ENCODE measurements at regions not wholly inside any gene's neighbourhood (a gene's known extent, or its start where the extent isn't known, plus 50 kb on each side); places are given as distances from the start of the nearest gene placed in this dataset.
A peak's percentile ranks its signal among the peaks of the same experiment; 100 is the strongest.
"Not testable (repeated sequence)": the region's sequence is repeated elsewhere in the genome, so short reads cannot be mapped to it uniquely, and the experiment has no call there.

- Histone ChIP-seq H3K4me3 (ENCODE audit: low read depth, low read length) (no peak overlapping the region), H3K36me3 (ENCODE audit: control insufficient read depth, insufficient read depth, low read length) (no peaks in the 10 kb centered on the region), H3K27me3 (ENCODE audit: control insufficient read depth, insufficient read depth, low read length) (no peaks in the 10 kb centered on the region)
- no peak for TF ChIP-seq CTCF (IDR thresholded peaks at IDR 0.05; ENCODE audit: insufficient read depth, low read length, severe bottlenecking)
- FAIRE-seq = no peak
- no peak for DNase-seq (ENCODE audit: low read depth)
These were observed 65.3 kb downstream of the FASLG start for GRCh38 chr1:172724232-172724631.

GRCh38 chr1:172724765-172725613 lies 66.1 kb downstream of the FASLG start:
- no peak for DNase-seq (ENCODE audit: low read depth)
- no peak for TF ChIP-seq CTCF (IDR thresholded peaks at IDR 0.05; ENCODE audit: insufficient read depth, low read length, severe bottlenecking)
- FAIRE-seq = no peak
- Histone ChIP-seq H3K36me3 (ENCODE audit: control insufficient read depth, insufficient read depth, low read length) (no peaks in the 10 kb centered on the region), H3K27me3 (ENCODE audit: control insufficient read depth, insufficient read depth, low read length) (no peaks in the 10 kb centered on the region), H3K4me3 (ENCODE audit: low read depth, low read length) (no peak overlapping the region)

GRCh38 chr1:172726740-172727139 lies 67.8 kb downstream of the FASLG start:
- no peak for TF ChIP-seq CTCF (IDR thresholded peaks at IDR 0.05; ENCODE audit: insufficient read depth, low read length, severe bottlenecking)
- H3K27me3 ChIP-seq (ENCODE audit: control insufficient read depth, insufficient read depth, low read length) = no peaks in the 10 kb centered on the region
- no peak for FAIRE-seq

GRCh38 chr1:172727275-172727857 lies 68.5 kb downstream of the FASLG start:
- H3K4me3 ChIP-seq (ENCODE audit: low read depth, low read length) = no peak overlapping the region
- no peak for FAIRE-seq
- no peak for DNase-seq (ENCODE audit: low read depth)
- no peaks in the 10 kb centered on the region for H3K36me3 ChIP-seq (ENCODE audit: control insufficient read depth, insufficient read depth, low read length)
- TF ChIP-seq CTCF (IDR thresholded peaks at IDR 0.05; ENCODE audit: insufficient read depth, low read length, severe bottlenecking) = no peak
- no peaks in the 10 kb centered on the region for H3K27me3 ChIP-seq (ENCODE audit: control insufficient read depth, insufficient read depth, low read length)

More at GRCh38 chr1:172726740-172727139, 67.8 kb downstream of the FASLG start:
- DNase-seq (ENCODE audit: low read depth) = no peak
- no peaks in the 10 kb centered on the region for H3K36me3 ChIP-seq (ENCODE audit: control insufficient read depth, insufficient read depth, low read length)
- H3K4me3 ChIP-seq (ENCODE audit: low read depth, low read length) = no peak overlapping the region

- Histone ChIP-seq H3K27me3 (ENCODE audit: control insufficient read depth, insufficient read depth, low read length) (no peaks in the 10 kb centered on the region), H3K4me3 (ENCODE audit: low read depth, low read length) (no peak overlapping the region), H3K36me3 (ENCODE audit: control insufficient read depth, insufficient read depth, low read length) (no peaks in the 10 kb centered on the region)
- peak; percentile 44 for TF ChIP-seq CTCF (IDR thresholded peaks at IDR 0.05; ENCODE audit: insufficient read depth, low read length, severe bottlenecking)
- DNase-seq (ENCODE audit: low read depth) (peak; percentile 32), FAIRE-seq (no peak)
These were observed 69.2 kb downstream of the FASLG start for GRCh38 chr1:172727956-172728603.

GRCh38 chr1:172728705-172729104 lies 69.8 kb downstream of the FASLG start:
- FAIRE-seq; H3K4me3 ChIP-seq (ENCODE audit: low read depth, low read length); DNase-seq (ENCODE audit: low read depth); H3K27me3 ChIP-seq (ENCODE audit: control insufficient read depth, insufficient read depth, low read length); H3K36me3 ChIP-seq (ENCODE audit: control insufficient read depth, insufficient read depth, low read length): not testable (repeated sequence)

Measured in bronchial epithelial cell (primary cell).